HepG2 (cell line): ENCODE measurements at regions not wholly inside any gene's neighbourhood (a gene's known extent, or its start where the extent isn't known, plus 50 kb on each side); places are given as distances from the start of the nearest gene placed in this dataset.

Experiments used
- ATAC-seq: fragments of 200-7000 bp; cut with Tn5 transposase; 3 replicates; pipeline ENCODE4 v1.9.1; 2020; ENCODE audit warnings: mild to moderate bottlenecking, moderate library complexity
- BruUV-seq: library from RNA; stranded (reverse); fragments of 400-500 nt; replicated peaks from 2 replicates; lab custom pipeline; 2021; lab: Mats Ljungman, UMichigan
- CTCF ChIA-PET: fragments of 300-600 bp; formaldehyde crosslinking; extraction: SDS; loops from one replicate; lab custom pipeline; 2021; ENCODE audit warnings: low total read pairs, inconsistent platforms, low intra/inter-chr PET ratio; lab: Yijun Ruan, JAX
- POLR2A ChIA-PET: fragments of 350-600 bp; sonication (Branson Sonifier 250); formaldehyde crosslinking; loops from one replicate; lab custom pipeline; 2020; ENCODE audit warnings: antibody characterized with exemption, inconsistent platforms; lab: Yijun Ruan, JAX
- DNase-seq: peaks from one replicate; pipeline ENCODE4 v3.0.0-alpha.2; 2015; ENCODE audit warnings: low spot score
- FAIRE-seq: peaks from 3 replicates; lab custom pipeline; 2011; peaks lifted over from hg19 to GRCh38; lab: Jason Lieb, UNC
- H2AFZ ChIP-seq: one replicate; pipeline ENCODE4 v1.6.1; 2011; ENCODE audit warnings: low read length, inconsistent platforms
- H3K27ac ChIP-seq: fragments of 300-600 bp; 3 replicates; pipeline ENCODE4 v1.8.0; 2011; ENCODE audit warnings: mixed run types, mild to moderate bottlenecking, mixed read lengths, low read length, inconsistent platforms; ENCODE audit not compliant: insufficient read depth; ENCODE audit errors: extremely low read length
- H3K27me3 ChIP-seq, 2 experiments: fragments of 200-600 bp in 1 of 2; 2 replicates in 1 of 2; 3 replicates in 1 of 2; pipeline versions ENCODE4 v1.6.0 to v1.8.0; 2011; ENCODE audit warnings: low read length in 2 of 2, mild to moderate bottlenecking in 2 of 2, moderate library complexity in 2 of 2, inconsistent platforms in 1 of 2; ENCODE audit not compliant: insufficient read depth in 2 of 2, control insufficient read depth in 1 of 2
- H3K36me3 ChIP-seq, 2 experiments: fragments of 200-600 bp in 1 of 2; replicated peaks in 1 of 2; 2 replicates in 1 of 2; 3 replicates in 1 of 2; pipeline versions ENCODE4 v1.5.1 to v1.8.0; 2011; ENCODE audit warnings: low read length in 2 of 2, inconsistent platforms in 1 of 2; ENCODE audit not compliant: insufficient read depth in 2 of 2, control insufficient read depth in 1 of 2
- H3K4me1 ChIP-seq: 2 replicates; pipeline ENCODE4 v1.5.1; 2012; ENCODE audit warnings: low read length, inconsistent platforms; ENCODE audit not compliant: insufficient read depth
- H3K4me2 ChIP-seq: 2 replicates; pipeline ENCODE4 v1.6.0; 2011; ENCODE audit warnings: low read depth, low read length, inconsistent platforms
- H3K4me3 ChIP-seq, 3 experiments: fragments of 200-600 bp in 1 of 3; sonication (generic), shearing (Covaris generic) in 1 of 3; replicated peaks in 1 of 3; 2 replicates each; pipeline ENCODE4 v1.5.1; 2011 to 2016; ENCODE audit warnings: low read length in 3 of 3, inconsistent platforms in 2 of 3, low read depth in 2 of 3, mild to moderate bottlenecking in 2 of 3, control low read depth in 1 of 3, mixed read lengths in 1 of 3; ENCODE audit not compliant: insufficient read depth in 1 of 3
- H3K79me2 ChIP-seq: one replicate; pipeline ENCODE4 v1.6.1; 2011; ENCODE audit warnings: low read length, inconsistent platforms; ENCODE audit not compliant: insufficient read depth
- H3K9ac ChIP-seq: 2 replicates; pipeline ENCODE4 v1.6.0; 2011; ENCODE audit warnings: mild to moderate bottlenecking, low read depth, low read length, inconsistent platforms; ENCODE audit not compliant: insufficient read depth
- H3K9me3 ChIP-seq: 2 replicates; pipeline ENCODE4 v1.5.1; 2012; ENCODE audit warnings: mild to moderate bottlenecking, low read length
- H4K20me1 ChIP-seq: 2 replicates; pipeline ENCODE4 v1.6.0; 2011; ENCODE audit warnings: inconsistent platforms, mild to moderate bottlenecking, low read length, moderate library complexity; ENCODE audit not compliant: insufficient read depth
- ELF4 ChIP-seq: sonication (generic); formaldehyde crosslinking; IDR thresholded peaks from 2 replicates; pipeline ENCODE4 v1.5.0; 2020; ENCODE audit warnings: missing genetic modification reagents, mild to moderate bottlenecking, moderate library complexity, borderline replicate concordance
- MNT ChIP-seq: fragments of 450-650 bp; IDR thresholded peaks from 2 replicates; pipeline ENCODE4 v1.6.1; 2016
- MYC ChIP-seq: sonication (generic); formaldehyde crosslinking; IDR thresholded peaks from 2 replicates; pipeline ENCODE4 v1.9.0; 2021; ENCODE audit warnings: missing genetic modification reagents, borderline replicate concordance
- NFE2L2 ChIP-seq: fragments of 150-350 bp; IDR thresholded peaks from 2 replicates; pipeline ENCODE4 v1.6.1; 2014; ENCODE audit warnings: low read length
- PAX8 ChIP-seq: sonication (generic); formaldehyde crosslinking; IDR thresholded peaks from 2 replicates; pipeline ENCODE4 v1.8.0; 2022; ENCODE audit warnings: mild to moderate bottlenecking, missing genetic modification reagents, borderline replicate concordance
- PLSCR1 ChIP-seq: sonication (generic); formaldehyde crosslinking; IDR thresholded peaks from 2 replicates; pipeline ENCODE4 v1.5.0; 2020; ENCODE audit warnings: missing genetic modification reagents, mild to moderate bottlenecking, borderline replicate concordance
- PRMT3 ChIP-seq: sonication (generic); formaldehyde crosslinking; IDR thresholded peaks from 2 replicates; pipeline ENCODE4 v1.8.1; 2022; ENCODE audit warnings: low read depth, mild to moderate bottlenecking, moderate library complexity, missing genetic modification reagents, borderline replicate concordance
- SALL1 ChIP-seq: sonication (generic); formaldehyde crosslinking; IDR thresholded peaks from 2 replicates; pipeline ENCODE4 v1.8.0; 2022; ENCODE audit warnings: mild to moderate bottlenecking, missing genetic modification reagents
- SMARCC2 ChIP-seq: fragments of 450-650 bp; IDR thresholded peaks from 2 replicates; pipeline ENCODE4 v1.6.1; 2017; ENCODE audit warnings: antibody characterized with exemption, mild to moderate bottlenecking
- TCF7L2 ChIP-seq: IDR thresholded peaks from 2 replicates; pipeline ENCODE4 v1.6.1; 2011; ENCODE audit warnings: mild to moderate bottlenecking, low read depth, low read length, moderate library complexity
- ZBTB3 ChIP-seq: sonication (generic); formaldehyde crosslinking; IDR thresholded peaks from 2 replicates; pipeline ENCODE4 v1.4.0; 2020; ENCODE audit warnings: low read depth, mild to moderate bottlenecking, moderate library complexity, missing genetic modification reagents, borderline replicate concordance
- ZEB1 ChIP-seq: IDR thresholded peaks from 2 replicates; pipeline ENCODE4 v1.6.1; 2012; ENCODE audit warnings: mild to moderate bottlenecking, low read depth, inconsistent platforms; ENCODE audit not compliant: insufficient replicate concordance
- ZFX ChIP-seq: sonication (generic); formaldehyde crosslinking; IDR thresholded peaks from 2 replicates; pipeline ENCODE4 v1.4.0; 2020; ENCODE audit warnings: mild to moderate bottlenecking, low read depth, missing genetic modification reagents, moderate library complexity
- ZNF280B ChIP-seq: sonication (generic); formaldehyde crosslinking; IDR thresholded peaks from 2 replicates; pipeline ENCODE4 v1.5.0; 2020; ENCODE audit warnings: missing genetic modification reagents, mild to moderate bottlenecking, borderline replicate concordance
- ZNF367 ChIP-seq: sonication (generic); formaldehyde crosslinking; IDR thresholded peaks from 2 replicates; pipeline ENCODE4 v1.4.0; 2020; ENCODE audit warnings: missing genetic modification reagents, borderline replicate concordance
- ZNF543 ChIP-seq: sonication (generic); formaldehyde crosslinking; IDR thresholded peaks from 2 replicates; pipeline ENCODE4 v1.4.0; 2020; ENCODE audit warnings: mild to moderate bottlenecking, missing genetic modification reagents
- ZNF883 ChIP-seq: sonication (generic); formaldehyde crosslinking; IDR thresholded peaks from 2 replicates; pipeline ENCODE4 v1.5.1; 2020; ENCODE audit warnings: mild to moderate bottlenecking, missing genetic modification reagents; ENCODE audit errors: not compliant biosample characterization
- ZXDC ChIP-seq: sonication (generic); formaldehyde crosslinking; IDR thresholded peaks from 2 replicates; pipeline ENCODE4 v1.5.0; 2020; ENCODE audit warnings: mild to moderate bottlenecking, missing genetic modification reagents
- WGBS: methylation state at CpG from one replicate; pipeline ENCODE4 v1.1.6; 2017; ENCODE audit warnings: low lambda C conversion rate; 5-methylcytosine and 5-hydroxymethylcytosine counted together
- in situ Hi-C: cut with HindIII; loops from 2 replicates; pipeline ENCODE4 v1.10.0; 2017; ENCODE audit warnings: low pct_unique_long_range_greater_than_20kb; ENCODE audit not compliant: extremely low pct_ligation_motif_present
- intact Hi-C: fragments of 100-400 bp; cut with micrococcal nuclease; formaldehyde crosslinking; loops from one replicate; pipeline ENCODE4 v1.10.0; 2022; ENCODE audit not compliant: unreplicated experiment

GRCh38 chr7:125149151-125149550, 219.5 kb upstream of the POT1 start:
- in situ Hi-C loops, result no loop called here

More at GRCh38 chr7:125149151-125149550, 219.5 kb upstream of the POT1 start:
- Histone ChIP-seq H3K4me1 (no peaks in the 10 kb centered on the region), H3K9me3 (no peaks in the 10 kb centered on the region), H3K4me2 (no peak overlapping the region), H3K36me3 (no peaks in the 10 kb centered on the region), H3K4me3 (no peak overlapping the region), H4K20me1 (no peaks in the 10 kb centered on the region), H3K27me3 (no peaks in the 10 kb centered on the region), H3K79me2 (no peaks in the 10 kb centered on the region), H3K9ac (no peak overlapping the region), H2AFZ (no peak overlapping the region), H3K27ac (no peak overlapping the region)
- 0% methylated on average over 1 of the region's 1 CpG for WGBS
- DNase-seq, result no peak
- CTCF ChIA-PET, result no interaction called here
- ATAC-seq, result no peak
- FAIRE-seq, result no peak
- TF ChIP-seq PRMT3 (CRISPR knock-in tag) (no peak), ZNF367 (CRISPR knock-in tag) (no peak), MNT (no peak), ELF4 (CRISPR knock-in tag) (no peak), NFE2L2 (no peak), ZNF543 (no peak), PLSCR1 (CRISPR knock-in tag) (no peak), ZEB1 (no peak), ZFX (CRISPR knock-in tag) (no peak), PAX8 (CRISPR knock-in tag) (no peak), SALL1 (CRISPR knock-in tag) (no peak), ZXDC (CRISPR knock-in tag) (no peak), ZNF883 (CRISPR knock-in tag) (no peak), SMARCC2 (no peak), MYC (CRISPR knock-in tag) (no peak), ZNF280B (CRISPR knock-in tag) (no peak), ZBTB3 (CRISPR knock-in tag) (no peak), TCF7L2 (no peak)
- no TSS peak for BruUV-seq
- intact Hi-C loops, result no loop called here
- POLR2A ChIA-PET, result no interaction called here
